Stimulated activated CD8-positive, alpha-beta memory T cell treated with anti-CD3 and anti-CD28 coated beads, Interleukin-2, amount 100 ng/mL, for 48 hours (primary cell): ENCODE measurements at regions not wholly inside any gene's neighbourhood (a gene's known extent, or its start where the extent isn't known, plus 50 kb on each side); places are given as distances from the start of the nearest gene placed in this dataset.
"Not testable (repeated sequence)": the region's sequence is repeated elsewhere in the genome, so short reads cannot be mapped to it uniquely, and the experiment has no call there.

Source experiments
- DNase-seq, 2 donors: peaks; one replicate each; pipeline ENCODE4 v3.0.0-alpha.2; 2020; ENCODE audit warnings: low read depth in 2 of 2

GRCh38 chr16:6008670-6009069 lies 911.1 kb upstream of the EEF2KMT start:
- no peak for DNase-seq

DNA sequence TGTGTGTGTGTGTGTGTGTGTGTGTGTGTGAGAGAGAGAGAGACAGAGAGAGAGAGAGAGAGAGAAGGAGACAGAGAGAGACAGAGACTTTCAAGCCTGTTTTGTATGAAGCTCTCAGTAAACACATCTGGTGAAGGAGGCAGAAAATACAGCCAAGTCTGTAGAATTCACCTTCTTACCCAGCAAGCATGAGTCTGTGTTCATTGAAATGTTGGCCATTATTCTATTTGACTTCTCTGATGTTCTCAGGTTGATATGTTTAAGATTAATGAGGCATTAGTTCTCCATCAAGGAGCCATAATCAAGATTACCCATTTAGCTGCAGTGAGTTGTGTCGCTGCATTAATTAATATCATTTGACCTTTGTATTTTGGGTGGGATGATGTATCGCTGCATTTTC lies 895.8 kb upstream of the EEF2KMT start:
- DNase-seq: no peak

- no peak for DNase-seq
Observed at GRCh38 chr16:5982979-5983378, 885.4 kb upstream of the EEF2KMT start.

DNA sequence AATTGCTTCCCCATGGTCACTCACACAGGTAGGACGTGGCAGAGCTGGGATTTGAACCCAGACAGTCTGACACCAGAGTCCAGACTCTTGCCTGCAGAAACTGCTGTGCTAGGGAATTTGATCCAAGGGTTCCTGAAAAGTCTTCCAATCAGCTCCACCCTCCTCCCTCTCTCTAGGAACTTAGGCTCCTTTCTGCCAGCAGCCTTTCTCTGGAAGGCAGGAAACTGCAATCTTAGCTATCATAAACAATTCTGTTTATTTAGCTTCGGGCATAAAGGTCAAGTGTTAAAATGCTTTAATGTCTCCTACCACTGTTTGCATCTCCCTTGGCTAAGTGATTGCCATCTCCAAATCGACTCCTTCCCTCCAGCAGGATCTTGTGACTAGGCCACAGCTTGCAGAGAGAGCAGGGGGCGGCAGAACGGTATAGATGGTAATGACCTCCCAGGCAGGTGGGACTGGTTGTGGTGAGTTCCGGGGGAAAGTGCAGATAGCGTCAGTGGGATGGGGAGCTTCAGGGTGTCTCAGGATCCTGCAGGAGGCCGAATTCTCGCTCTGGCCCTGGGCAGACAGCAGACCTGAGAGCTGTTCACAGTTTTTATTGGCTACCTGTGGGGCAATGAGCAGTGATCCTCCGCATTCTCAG lies 882.4 kb upstream of the EEF2KMT start:
- DNase-seq: no peak

DNA sequence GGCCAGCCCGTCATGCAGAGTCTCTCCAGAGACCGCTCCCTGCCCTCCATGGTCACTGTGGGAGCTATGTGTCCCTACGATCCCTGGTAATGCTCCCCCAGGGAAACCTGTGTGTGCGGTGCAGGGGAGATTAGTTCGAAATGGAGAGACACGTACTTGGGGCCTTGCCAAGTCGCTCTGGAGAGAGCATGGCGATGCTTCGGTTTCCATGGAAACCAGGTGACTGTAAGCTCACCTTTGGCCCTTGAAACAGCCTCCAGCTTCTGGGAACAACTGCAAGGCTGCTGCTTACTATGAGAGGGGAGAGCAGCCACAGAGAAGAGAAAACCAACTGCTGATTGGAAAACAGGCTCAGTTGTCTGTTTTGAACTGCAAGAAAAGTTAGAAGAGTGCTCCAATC lies 879.7 kb upstream of the EEF2KMT start:
- no peak for DNase-seq

- no peak for DNase-seq
Observed at GRCh38 chr16:5972747-5973146, 875.2 kb upstream of the EEF2KMT start.

DNA sequence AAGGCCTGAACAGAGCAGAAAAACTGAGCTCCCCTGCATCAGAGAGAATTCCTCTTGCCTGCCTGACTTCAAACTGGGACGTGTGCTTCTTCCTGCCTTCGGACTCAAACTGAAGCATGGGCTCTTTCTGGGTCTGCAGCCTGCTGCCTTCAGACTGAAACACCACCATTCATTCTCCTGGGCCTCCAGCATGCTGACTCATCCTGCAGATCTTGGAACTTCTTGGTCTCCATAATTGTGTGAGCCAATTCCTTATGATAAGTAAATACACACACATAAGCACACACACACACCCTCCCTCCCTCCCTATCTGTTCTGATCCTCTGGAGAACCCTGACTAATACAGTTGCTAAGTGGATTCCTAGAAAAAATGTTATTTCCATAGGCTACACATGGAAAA lies 874.3 kb upstream of the EEF2KMT start:
- DNase-seq: no peak

DNA sequence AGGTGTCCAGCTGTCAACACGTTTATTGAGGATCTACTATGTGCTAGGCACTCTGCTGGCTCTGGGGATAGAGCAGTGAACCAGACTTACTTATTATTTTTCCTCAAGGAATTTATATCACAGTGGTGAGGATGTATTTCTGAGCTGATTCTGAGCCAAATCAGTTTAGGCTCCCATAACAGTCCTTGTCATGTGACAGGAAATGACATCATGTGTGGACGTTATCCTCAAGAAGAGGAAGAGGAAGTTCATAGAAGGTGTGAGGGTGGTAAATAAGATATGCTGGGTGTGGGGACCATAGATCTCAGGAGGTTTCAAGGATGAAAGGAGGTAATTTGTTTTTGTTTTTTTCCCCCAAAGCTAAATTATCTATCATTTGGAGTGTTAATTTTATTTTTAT lies 873.5 kb upstream of the EEF2KMT start:
- DNase-seq: no peak

DNA sequence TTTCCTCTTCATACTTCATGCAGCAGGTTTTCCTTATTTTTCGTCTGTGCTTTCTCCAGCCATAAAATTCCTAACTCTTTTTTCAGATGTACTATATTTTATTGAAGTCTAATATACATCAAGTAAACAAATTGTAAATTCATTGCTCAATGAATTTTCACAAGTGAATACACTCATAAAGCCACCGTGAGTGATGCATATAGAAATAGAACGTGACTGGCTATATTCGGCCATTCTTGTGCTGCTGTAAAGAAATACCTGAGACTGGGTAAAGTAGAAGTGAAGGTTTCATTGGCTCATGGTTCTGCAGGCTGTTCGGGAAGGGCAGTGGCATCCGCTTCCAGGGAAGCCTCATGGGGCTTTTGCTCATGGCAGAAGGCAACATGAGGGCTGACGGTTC lies 868.4 kb upstream of the EEF2KMT start:
- no peak for DNase-seq

DNA sequence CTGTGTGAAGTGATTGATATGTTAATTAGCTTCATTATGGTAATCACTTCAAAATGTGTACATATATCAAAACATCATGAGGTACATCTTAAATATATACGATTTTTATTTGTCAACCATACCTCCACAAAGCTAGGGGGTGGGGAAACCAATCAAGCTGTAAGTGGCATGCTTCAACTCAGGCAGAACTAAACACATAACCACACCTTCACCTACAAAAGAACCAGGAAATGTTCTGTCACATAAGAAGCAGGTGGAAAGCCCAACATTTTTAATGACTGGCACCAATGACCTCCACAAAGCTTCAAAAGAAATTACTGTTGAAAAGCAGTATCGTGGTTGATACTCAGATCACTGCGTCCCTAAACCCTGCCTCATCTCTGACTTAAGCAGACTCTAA lies 867.7 kb upstream of the EEF2KMT start:
- DNase-seq: no peak

GRCh38 chr16:5951486-5951885 lies 853.9 kb upstream of the EEF2KMT start:
- no peak for DNase-seq

DNA sequence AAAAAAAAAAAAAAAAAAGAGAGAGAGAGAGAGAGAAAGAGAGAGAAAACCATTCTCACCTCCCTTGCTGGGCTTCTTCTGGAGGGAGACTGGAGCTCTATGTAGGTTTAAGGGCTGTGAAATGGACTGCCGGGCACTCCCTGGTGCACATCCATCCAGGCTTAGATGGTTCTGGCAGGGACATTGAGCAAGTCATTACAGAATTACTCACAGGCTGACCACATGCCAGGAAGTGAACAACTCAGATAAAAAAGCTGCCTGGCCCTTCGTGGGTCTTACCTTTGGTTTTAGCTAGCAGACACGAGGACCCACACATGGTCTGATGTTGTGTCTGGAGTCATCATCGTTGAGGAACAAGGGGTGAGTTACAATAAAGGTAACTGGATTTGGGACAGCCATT lies 847.4 kb upstream of the EEF2KMT start:
- no peak for DNase-seq

GRCh38 chr16:5938607-5939006 lies 841.0 kb upstream of the EEF2KMT start:
- DNase-seq: no peak

- no peak for DNase-seq
Observed at GRCh38 chr16:5932906-5933305, 835.3 kb upstream of the EEF2KMT start.

- no peak for DNase-seq
Observed at GRCh38 chr16:5928476-5929065, 831.0 kb upstream of the EEF2KMT start.

DNA sequence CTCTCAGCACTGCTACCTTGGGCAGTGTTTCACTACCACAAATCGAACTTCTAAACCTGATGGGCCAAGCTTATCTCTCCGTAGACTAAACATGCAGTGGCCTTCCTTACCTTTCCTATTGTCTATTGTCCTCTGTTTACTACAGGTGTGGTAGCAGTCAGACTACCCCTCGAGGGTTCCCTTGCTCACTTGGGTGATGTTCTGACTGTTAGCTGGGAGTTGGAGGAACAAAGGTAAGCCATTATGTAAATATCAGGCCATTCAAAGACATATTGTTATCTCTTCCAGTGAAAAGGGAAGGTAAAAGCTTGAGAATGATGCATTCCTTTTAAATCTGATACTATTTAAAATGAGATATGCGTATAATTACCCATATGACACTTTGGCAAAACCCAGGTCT lies 828.3 kb upstream of the EEF2KMT start:
- no peak for DNase-seq

- no peak for DNase-seq
Observed at GRCh38 chr16:5922686-5923085, 825.1 kb upstream of the EEF2KMT start.

DNA sequence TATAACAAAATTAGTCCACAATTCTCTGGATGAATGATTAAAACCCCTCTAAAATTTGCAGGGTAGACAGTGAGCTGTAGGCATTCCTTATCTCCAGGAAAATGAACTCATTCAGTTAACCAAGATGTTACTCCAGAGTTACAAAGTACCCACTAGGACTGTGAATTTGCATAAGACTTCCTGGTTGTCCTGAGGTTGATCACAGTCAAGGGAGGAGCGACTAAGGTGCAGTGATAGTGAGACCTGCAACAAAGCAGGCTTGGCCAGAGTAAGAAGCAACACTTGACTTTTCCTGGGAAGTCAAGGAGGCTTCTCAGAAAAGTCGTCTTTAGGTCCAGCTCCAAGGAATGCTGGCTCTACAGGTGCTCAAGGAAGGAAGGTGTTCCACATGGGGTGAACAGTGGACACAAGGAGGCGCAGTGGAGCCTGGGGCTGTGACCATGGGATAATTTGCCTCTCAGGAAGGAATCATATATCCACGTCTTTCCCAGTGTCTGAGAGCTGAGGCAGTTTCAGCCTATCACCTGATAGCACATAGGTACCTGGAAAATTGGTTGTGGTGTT lies 821.1 kb upstream of the EEF2KMT start:
- no peak for DNase-seq

DNA sequence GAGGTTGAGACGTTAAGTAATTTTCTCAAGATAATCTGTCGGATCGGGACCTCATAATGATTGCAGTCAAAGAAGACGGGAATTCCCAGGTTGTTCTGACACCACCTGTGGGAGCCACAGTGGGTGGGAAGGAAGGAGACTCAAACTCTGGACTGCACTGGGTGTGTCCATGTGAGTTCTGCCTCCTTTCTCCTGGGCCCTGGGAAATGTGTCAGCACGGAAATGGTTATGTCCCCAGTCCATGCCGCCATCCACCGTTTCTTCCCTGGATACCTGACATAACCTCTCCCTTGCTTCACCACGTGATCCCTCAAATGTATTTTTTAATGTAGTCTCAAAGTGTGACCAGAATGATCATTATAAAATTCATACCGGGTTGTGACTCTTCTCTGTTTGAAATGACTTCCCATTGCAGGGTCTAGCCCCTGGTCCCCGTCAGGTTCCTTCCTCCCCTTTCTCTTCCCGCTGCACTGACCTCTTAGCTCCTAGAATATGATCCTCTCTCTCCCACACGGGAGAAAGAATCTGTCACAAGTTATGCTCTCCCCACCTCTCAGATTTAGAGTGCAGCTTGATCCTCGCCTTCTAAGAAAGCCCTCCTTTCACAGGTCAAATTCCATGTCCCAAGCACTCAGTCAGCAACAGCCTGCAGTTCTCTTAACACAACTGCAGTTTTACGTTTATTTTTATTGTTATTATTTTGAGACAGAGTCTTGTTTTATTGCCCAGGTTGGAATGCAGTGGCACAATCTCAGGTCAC lies 820.0 kb upstream of the EEF2KMT start:
- no peak for DNase-seq

- no peak for DNase-seq
Observed at GRCh38 chr16:5916711-5917191, 819.2 kb upstream of the EEF2KMT start.

GRCh38 chr16:5911241-5911640 lies 813.6 kb upstream of the EEF2KMT start:
- no peak for DNase-seq

DNA sequence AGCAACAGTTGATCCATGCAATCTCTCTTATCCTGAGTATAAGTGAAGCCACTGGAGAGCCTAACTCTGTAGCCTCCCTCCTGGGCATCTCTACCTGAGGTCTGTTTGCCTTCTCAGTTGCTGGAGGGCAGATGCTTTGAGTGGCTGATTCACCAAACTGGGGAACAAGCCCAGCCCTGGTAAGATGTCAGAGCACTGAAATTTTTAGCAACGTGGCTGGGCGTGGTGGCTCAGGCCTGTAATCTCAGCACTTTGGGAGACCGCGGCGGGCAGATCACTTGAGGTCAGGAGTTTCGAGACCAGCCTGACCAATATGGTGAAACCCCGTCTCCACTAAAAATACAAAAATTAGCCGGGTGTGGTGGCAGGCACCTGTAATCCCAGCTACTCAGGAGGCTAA lies 812.0 kb upstream of the EEF2KMT start:
- not testable (repeated sequence) for DNase-seq

- DNase-seq: no peak
Observed at GRCh38 chr16:5907544-5907943, 809.9 kb upstream of the EEF2KMT start.
